Fibroblast of pulmonary artery (primary cell): ENCODE measurements at regions not wholly inside any gene's neighbourhood (a gene's known extent, or its start where the extent isn't known, plus 50 kb on each side); places are given as distances from the start of the nearest gene placed in this dataset.
"Not testable (repeated sequence)": the region's sequence is repeated elsewhere in the genome, so short reads cannot be mapped to it uniquely, and the experiment has no call there.

Experiments used
- DNase-seq: peaks from one replicate; pipeline ENCODE4 v3.0.0-alpha.2; 2010; ENCODE audit warnings: low read depth
- H3K4me3 ChIP-seq: replicated peaks from 2 replicates; pipeline ENCODE4 v1.5.1; 2011; ENCODE audit warnings: low read depth, mild to moderate bottlenecking, control low read depth, low read length, moderate library complexity
- TF ChIP-seq, protein P1 (sequence below): IDR thresholded peaks from 2 replicates; pipeline ENCODE4 v1.5.1; 2011; ENCODE audit warnings: mild to moderate bottlenecking, control low read depth, low read length, inconsistent platforms; ENCODE audit errors: missing control alignments

DNA sequence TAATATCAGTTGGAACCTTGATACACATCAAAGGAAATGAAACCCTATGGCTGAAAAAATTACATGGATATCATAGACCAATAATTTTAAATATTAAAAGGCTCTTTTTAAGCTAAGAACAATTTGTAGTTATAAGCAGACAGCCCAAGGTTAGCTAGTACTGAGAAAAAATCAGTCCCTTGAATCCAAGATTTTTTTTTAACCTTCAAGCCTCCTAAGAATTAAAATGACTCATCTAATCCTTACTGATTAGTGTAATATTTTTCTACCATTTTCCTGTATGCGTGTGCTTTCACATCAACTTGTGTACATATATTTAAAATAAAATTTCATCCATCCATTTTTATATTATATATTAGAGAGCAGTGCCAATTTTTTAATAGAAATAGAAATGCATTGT is 1004.9 kb upstream of the ZEB2 start:
- DNase-seq: no peak
- TF ChIP-seq, protein P1, sequence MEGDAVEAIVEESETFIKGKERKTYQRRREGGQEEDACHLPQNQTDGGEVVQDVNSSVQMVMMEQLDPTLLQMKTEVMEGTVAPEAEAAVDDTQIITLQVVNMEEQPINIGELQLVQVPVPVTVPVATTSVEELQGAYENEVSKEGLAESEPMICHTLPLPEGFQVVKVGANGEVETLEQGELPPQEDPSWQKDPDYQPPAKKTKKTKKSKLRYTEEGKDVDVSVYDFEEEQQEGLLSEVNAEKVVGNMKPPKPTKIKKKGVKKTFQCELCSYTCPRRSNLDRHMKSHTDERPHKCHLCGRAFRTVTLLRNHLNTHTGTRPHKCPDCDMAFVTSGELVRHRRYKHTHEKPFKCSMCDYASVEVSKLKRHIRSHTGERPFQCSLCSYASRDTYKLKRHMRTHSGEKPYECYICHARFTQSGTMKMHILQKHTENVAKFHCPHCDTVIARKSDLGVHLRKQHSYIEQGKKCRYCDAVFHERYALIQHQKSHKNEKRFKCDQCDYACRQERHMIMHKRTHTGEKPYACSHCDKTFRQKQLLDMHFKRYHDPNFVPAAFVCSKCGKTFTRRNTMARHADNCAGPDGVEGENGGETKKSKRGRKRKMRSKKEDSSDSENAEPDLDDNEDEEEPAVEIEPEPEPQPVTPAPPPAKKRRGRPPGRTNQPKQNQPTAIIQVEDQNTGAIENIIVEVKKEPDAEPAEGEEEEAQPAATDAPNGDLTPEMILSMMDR: no peak
- no peak overlapping the region for H3K4me3 ChIP-seq

DNA sequence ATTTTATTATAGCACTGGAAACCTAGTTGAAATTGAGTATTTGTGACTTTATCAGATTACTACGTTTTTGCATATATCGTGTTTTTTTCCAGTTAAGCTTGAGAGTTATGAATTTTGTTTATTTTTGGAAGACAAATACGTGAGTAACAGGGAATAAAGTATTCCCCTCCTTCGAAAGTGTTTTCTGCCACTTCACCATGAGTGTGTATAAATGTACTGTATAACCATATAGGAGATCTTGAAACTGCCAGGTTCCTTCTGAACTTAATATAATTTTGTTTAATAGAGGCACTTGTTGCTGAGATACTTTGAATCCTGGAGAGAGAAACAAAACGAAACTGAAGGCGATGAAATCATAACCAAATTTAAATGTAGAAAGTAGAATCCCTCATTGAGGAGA is 1004.4 kb upstream of the ZEB2 start:
- H3K4me3 ChIP-seq: no peak overlapping the region
- TF ChIP-seq, protein P1: no peak
- no peak for DNase-seq

DNA sequence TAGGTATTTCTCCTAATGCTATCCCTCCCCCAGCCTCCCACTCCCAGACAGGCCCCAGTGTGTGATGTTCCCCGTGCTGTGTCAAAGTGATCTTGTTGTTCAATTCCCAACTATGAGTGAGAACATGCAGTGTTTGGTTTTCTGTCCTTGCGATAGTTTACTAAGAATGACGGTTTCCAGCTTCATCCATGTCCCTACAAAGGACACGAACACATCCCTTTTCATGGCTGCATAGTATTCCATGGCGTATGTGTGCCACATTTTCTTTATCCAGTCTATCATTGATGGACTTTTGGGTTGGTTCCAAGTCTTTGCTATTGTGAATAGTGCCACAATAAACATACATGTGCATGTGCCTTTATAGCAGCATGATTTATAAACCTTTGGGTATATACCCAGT is 999.3 kb upstream of the ZEB2 start:
- not testable (repeated sequence) for H3K4me3 ChIP-seq, DNase-seq

DNA sequence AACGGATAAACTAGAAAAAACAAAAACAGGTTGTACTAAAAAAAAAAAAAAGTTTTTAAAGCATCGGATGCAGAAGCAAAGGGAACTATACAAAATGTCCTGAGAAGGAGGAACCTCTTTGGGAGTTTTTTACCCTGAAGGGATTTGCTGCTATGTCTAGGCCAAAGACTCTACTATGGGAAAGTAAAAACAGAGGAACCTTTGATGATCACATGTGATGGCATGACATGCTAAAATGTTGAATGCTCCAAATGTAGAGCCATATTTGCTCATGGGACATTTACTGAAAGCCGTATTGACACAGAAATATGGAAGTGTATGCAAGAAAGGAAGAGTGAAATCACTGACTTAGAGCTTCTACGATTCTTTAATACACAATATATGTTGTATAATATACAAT is 992.0 kb upstream of the ZEB2 start:
- H3K4me3 ChIP-seq: no peak overlapping the region
- DNase-seq: no peak
- TF ChIP-seq, protein P1: no peak

DNA sequence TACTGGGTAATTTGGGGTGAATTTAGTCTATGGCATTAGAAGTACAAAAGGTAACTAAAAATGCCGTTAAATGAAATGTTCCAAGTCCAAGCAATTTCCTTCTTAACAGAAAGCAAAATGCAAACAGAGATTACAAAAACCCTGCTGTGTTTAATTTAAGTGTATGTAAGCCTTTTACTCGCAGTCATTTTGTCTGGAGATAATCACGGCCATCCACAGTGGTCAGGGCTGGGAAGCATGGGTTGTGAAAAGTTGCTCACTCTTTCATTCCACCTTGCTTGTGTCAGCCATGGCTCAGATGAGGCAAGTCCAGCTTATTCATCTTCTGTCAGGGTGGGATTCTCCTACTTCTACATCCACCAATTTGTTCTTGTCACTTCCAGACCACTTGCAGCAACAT is 983.6 kb upstream of the ZEB2 start:
- no peak overlapping the region for H3K4me3 ChIP-seq
- TF ChIP-seq, protein P1: no peak
- no peak for DNase-seq

DNA sequence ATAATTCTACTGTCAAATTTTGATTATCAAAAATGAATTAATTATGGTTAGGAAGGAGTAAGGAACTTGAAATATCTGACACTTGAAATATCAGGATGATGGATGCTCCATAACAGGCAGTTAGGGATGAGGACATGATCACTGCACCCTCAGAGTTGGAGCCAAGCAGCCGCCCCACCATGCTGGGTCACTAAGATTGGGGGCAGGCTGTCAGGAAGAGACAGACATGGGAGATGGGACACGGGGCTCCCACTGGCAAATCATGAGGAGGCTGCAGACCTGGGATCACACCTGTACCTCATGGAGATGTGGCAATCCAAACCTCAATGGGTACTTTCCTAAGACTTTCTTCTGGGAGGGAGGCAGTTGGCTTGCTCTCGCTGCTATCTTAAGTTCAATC is 982.0 kb upstream of the ZEB2 start:
- DNase-seq: no peak
- TF ChIP-seq, protein P1: no peak
- H3K4me3 ChIP-seq: no peak overlapping the region

DNA sequence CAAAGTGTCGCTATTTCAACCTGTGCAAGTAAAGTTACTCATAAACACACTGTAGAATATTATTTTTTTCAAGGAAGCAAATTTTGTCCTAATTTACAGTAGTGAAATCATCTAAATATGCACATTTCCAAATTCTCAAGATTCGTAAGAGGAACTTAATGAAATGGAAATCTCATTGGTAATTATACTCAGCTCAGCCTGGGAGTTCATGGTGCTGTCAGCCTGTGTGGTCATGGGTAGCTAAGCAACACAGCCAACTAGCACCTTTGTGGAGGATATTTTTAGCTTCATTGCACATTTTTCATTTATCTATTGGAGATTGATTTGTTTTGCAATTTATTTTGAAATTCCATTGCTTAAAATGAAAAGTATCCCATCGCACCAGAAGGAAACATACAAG is 975.7 kb upstream of the ZEB2 start:
- TF ChIP-seq, protein P1: no peak
- H3K4me3 ChIP-seq: no peak overlapping the region
- no peak for DNase-seq

DNA sequence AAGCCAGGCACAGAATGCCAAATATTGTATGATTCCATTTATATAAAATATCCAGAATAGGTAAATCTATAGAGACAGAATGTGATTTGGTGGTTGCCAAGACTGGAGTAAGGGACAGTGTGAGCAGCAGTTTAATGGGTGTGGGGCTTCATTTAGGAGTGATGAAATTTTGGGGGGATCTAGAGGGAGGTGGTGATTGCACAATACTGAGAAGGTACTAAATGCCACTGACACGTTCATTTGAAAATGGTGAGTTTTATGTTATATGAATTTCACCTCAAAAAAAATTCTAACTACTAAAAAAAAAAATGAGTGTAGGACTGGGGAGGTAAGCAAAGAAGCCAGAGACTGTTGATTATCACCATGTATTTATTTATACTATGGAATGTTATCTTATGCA is 974.5 kb upstream of the ZEB2 start:
- TF ChIP-seq, protein P1: no peak
- no peak overlapping the region for H3K4me3 ChIP-seq
- no peak for DNase-seq
